ENCODE measurements at regions not wholly inside any gene's neighbourhood (a gene's known extent, or its start where the extent isn't known, plus 50 kb on each side); places are given as distances from the start of the nearest gene placed in this dataset.
"Not testable (repeated sequence)": the region's sequence is repeated elsewhere in the genome, so short reads cannot be mapped to it uniquely, and the experiment has no call there.

GRCh38 chr3:182484682-182485081, 308.6 kb upstream of the ATP11B start:
- no peak for DNase-seq

GRCh38 chr3:182485301-182485700, 308.0 kb upstream of the ATP11B start:
- DNase-seq, result no peak

DNA sequence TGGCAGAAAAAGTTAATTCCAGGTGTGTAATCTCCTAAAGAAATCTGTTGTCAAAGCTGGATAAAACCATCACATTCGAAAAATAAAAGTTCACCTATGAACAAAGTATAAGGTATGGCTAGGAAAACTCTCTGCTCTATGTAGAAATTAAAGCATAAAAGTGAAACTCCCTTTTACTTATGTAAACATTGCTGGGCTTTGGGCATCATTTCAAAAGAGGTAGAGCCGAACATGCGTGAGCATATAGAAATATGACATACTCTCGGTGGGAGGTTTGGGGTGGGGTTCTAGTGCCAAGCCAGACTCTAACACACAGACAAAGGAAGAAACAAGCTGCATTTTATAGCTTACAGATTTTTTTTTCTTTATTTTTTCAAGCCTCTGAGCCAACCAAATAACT, 306.8 kb upstream of the ATP11B start:
- DNase-seq, result no peak

DNA sequence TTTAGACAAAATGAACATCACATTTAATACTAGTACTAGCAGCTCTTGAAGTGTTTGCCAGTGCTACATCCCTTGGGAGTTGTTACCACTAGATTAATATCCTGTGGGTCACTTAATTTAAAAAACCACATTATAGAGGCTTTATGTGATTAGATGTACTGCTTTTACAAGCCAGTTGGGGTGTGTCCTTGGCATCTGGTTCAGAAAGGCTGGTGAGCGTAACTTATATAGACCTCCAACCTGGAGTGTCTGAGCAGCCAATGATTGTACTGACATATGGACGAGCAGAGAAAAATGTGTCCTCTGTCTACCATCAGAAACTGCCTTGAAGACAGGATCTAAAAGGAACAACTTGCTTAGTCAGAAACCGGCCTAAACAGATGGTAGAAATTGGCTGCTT, 306.2 kb upstream of the ATP11B start:
- DNase-seq, result no peak

- DNase-seq, result no peak
Observed at GRCh38 chr3:182487611-182488010, 305.7 kb upstream of the ATP11B start.

DNA sequence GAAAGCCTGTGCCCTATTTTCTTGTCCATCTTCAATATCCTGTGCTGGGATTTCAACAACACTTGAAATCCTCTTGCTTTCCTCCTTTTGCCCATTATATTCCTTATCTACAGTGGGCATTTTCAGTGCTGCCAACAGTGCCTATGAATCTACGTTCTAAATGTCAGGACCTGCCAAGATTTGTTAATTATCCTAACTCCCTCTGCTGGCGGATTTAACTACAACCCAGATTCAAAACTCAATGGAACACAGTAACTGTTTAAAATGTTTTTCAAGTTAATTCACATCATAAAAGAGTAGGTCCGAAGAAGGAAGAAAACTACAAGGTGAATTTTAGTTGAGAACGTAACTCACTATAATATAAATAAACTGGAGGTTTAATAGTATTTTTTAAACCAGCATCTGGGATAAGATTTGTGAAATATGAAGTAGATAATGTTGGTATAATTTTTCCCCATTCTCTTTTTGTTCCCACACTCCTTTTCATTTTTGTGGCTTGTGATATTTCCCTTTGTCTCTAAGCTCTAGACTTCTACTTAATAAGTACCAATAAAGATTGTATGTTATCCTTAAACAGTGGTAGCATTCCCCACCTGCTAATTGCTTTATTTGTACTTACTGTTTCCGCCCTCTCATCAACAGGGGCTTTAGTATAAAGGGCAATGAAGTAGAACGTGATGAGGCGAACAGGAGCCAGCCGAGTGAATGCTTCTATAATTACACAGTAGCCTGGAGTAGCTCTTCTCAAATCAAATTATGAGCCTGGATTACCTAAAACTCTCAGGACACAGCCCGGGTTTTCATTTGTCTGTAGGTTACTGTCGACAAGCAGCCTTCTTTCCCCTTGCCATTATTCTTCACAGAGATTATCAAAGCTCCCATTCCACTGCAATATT, 302.5 kb upstream of the ATP11B start:
- peak; percentile 42 for DNase-seq

- DNase-seq, result no peak
Observed at GRCh38 chr3:182491577-182491976, 301.7 kb upstream of the ATP11B start.

DNA sequence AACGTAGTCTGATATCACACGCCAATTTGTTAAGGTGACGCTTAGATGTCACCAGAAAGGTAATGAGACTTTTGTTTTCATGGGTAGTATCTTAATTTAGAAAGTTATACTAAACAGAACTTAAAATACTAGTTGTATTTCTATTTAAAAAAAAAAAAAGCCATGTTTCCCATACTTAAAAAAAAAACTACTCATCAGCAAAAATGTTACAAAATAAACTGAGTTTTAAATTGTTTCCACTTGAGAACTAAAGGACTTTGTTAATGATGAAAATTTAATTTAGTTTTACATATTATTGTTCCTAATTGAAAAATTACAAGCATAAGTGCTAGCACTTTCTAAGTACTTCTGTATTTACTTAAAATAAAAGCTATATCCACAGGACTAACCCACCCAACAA, 300.8 kb upstream of the ATP11B start:
- no peak for DNase-seq

DNA sequence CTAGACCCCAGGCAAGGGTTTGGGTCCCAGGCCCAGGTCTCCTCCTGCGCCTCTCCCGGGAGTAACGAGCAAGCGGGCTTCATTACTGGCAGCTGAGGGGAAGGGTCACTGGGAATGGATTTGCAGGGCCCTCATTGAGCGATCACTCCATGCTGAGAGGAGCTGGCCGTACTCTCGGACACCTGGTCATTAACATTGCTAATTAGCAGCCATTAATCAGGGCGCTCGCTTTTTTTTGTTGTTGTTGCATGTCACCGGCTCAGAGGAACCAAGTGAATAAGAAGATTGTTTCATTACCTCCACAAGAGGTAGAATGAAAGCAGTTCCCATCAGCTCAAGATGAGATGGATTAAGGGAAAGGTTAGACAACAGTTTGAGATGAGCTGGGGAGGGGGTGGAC, 293.0 kb upstream of the ATP11B start:
- DNase-seq, result no peak

DNA sequence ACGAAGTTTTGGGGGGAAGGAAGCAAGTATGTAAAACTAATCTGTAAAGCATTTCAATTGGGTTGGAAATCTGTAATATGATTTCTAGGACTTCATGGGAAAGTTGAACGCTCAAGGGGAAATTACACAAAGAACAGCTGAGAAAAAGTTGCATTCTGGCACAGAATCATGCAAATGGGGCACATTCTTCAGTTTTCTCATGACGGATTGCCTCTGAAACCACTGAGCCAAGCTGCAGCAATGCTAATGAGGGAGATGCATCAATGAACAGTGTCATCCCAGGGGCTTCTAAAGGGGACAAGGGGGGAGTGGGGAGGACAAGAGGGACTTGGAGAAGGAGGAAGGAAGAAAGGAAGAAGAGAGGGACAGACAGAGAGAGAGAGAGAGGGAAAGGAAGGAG, 291.4 kb upstream of the ATP11B start:
- DNase-seq, result no peak

GRCh38 chr3:182503401-182503800, 289.9 kb upstream of the ATP11B start:
- DNase-seq, result no peak

- no peak for DNase-seq
Observed at GRCh38 chr3:182508919-182509711, 284.2 kb upstream of the ATP11B start.

DNA sequence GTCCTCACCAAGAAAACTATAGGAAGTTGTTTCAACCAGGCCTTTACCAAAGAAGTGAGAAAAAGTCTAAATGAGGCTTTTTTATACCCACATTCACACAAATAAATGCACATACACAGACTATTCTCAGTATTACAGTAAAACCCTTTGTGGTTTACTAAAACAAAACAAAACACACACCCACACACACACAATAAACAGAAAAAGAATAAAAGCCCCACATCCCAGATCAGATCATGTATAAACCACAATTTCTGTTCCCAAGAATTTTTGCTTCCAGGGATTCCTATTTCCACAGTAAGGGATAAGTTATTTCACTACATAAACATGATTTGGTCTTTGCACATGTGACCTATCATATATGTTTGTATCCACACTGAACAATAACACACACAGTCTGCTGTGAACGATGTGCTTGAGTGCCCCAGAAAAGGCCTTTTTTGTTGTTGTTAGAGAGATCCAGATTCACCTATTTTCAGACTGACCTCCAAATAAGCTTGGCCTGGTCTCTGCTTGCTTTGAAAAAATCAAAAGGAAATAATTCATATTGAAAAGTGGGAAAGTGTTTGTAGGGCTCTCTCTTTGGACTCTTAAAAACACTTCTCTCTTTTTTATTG, 283.4 kb upstream of the ATP11B start:
- no peak for DNase-seq

GRCh38 chr3:182514236-182514964, 278.9 kb upstream of the ATP11B start:
- no peak for DNase-seq

DNA sequence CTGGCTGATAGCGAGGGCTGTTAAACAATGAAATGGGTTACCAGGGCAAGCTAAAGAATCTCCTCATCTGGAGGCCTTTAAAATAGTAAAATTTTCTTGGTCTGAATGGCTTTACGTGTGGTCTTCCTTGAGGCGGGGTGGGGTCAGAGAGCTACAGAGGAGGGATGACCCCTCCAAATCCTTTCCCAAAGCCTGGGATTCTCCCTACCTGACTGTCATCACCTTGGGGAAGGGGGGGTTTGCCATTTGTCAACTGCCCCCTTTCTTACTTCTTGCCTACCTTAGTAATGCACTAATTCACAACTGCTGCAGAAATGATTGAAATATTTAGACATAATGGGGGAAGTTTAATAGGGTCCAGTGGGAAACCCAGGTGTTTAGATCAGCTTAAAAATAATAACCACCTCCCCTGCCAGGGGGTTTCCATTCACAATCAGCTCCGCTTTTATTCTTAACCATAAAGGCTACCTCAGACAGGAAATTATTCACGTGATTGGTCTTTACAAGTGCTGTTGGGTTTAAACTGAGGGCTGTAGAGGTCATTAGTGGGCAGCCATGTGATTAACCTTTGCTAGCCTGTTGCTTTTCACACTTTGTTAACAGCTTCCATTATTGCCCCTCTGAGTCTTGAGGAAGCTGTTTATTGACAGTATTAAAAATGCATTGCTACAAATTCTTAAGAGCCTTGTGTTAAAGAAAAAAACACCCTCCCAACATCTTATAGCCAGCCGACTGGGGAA, 276.5 kb upstream of the ATP11B start:
- no peak for DNase-seq

DNA sequence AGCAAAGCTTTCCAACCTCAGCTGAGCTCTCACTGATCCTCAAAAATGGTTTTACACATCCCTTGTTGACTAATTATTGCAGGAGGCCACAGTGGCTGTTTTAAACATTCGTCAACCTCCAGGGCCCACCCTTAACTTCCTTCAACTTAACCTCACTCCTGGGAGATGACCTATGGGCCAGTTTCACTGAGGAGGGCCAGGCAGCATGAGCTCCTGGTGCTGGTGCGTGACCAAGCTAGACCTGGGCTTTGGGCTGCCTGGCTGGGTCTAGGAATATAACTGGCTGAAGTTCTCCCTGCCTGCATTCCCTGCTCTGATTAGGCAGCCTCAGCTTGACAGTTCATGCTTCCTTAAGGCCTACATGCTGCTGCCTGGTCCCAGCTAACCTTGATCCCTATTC, 273.7 kb upstream of the ATP11B start:
- no peak for DNase-seq

DNA sequence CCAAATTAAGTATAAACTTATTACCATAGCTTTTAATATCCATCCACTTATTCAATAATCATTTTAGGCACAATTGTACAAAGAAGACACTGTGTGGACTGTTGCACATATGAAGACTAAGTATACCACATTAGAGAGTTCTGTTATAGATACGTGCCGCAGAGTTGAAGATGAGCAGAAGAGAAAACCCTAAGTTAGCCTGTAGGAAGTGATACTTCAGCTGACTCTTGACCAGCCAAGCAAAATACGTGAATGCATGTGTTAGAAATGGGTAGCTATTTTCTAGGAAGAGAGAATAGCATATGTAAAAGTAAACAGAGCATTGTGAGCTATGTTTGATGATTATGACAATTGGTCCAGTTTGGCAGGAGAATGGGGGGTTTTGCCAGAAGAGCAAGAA, 272.0 kb upstream of the ATP11B start:
- no peak for DNase-seq

GRCh38 chr3:182523424-182523823, 269.9 kb upstream of the ATP11B start:
- DNase-seq, result not testable (repeated sequence)

DNA sequence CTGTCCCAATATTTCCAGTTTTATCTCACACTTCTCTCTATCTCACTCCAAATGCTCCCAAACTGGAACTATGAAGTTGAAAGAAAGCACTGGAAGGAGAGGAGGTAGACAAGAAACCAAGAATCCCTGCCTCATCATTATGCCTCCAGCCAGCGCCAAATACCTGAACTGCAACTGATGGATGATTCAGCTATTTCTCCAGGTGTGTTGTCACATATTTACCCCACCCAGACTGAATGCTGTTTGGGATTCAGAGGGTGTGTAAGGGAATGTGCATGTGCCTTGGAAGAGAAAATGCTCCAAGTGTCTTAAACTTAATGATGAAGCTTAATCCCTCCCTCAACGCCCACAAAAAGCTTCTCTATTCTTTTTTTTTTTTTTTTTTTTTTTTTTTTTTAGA, 269.5 kb upstream of the ATP11B start:
- DNase-seq, result no peak

DNA sequence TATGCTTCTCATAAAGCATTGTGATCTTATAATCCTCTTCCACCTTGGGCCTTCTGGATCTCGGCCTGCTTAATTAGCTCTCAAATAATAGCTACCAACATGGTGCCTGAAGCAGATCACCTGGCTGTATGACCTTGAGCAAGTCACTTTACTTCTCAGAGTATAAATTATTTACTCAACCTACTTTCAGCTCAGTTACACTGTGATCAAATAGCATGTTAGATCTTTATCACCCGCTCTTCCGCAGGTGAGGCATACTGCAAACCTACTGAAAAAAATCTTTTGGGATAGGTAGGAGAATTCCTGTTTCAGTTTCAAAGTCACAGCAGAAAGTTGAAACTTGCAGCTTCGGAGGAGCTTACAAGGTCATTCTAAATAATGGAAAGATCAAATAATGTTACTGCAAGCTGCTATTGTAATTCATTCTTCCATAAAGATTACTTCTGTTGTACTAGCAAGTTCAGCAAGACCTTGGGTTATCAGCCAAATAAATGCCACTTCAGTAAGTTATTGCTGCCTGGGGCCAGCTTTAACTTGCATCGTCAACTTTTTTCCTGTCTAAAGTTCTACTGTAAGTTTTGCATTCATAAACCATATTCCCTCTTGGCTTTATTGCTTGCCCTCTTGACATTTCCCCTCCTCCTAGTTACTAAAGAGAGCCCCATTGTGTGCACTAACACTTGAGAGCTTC, 268.4 kb upstream of the ATP11B start:
- no peak for DNase-seq

DNA sequence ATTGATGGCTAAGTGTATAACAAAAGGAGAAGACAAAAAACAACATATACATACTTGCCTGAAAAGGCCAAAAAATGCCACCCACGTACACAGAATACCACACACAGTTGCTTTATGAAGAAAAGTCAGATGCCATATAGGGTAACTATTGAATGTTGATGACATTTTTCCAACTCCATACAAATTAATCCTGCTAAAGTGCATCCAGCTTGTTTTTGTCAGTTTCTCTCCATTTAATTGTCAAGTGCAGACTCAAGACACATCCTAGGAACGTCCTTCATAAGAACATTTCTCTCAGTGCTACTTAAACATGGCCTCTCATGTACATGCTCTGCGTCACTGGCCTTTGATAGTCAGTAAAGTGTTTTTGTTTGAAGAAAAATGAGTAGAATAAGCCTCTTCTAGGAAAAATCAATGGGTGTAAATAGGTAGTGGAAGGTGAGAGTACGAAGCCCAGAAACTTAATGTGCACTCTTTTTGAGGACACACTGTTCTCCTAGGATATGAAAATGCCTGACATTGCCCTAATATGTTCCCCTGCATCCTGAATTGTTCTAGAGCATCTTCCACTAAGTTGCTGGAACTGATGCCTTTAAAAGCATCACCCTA, 267.4 kb upstream of the ATP11B start:
- DNase-seq, result no peak
